ENCODE measurements at regions not wholly inside any gene's neighbourhood (a gene's known extent, or its start where the extent isn't known, plus 50 kb on each side); places are given as distances from the start of the nearest gene placed in this dataset.
"Not testable (repeated sequence)": the region's sequence is repeated elsewhere in the genome, so short reads cannot be mapped to it uniquely, and the experiment has no call there.

DNA sequence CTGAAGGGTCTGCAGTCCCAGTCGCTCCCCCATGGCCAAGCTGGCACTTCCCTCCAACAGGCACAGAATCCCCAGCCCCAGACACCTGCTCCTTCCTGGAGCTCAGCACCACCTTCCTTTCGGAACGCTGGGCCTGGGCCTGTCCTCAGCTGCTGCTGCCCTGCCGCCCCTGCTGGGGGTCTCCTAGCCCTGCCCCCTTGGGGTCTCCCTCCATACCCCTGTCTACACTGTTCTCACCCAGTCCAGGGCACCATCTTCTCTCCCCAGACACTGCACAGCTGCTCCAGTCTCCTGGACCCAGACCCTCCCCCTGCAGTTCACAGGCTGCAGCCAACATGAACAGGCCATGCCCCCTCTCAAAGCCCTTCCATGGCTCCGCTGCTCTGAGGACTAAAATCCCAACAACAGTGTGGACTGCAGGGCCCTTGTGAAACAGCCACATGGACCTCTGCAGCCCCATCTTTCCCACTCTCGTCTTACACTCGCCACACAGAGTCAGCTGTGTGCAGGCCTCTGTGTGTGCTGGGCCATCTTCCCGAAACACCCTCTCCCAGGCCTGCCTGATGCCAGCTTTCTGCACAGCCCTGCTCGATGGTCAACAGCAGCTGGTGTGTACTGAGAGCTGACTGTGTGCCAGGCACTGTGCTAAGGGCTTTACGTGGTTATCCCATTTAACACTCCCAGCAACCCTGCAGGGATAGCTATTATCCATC, 361.3 kb downstream of the MATN1 start:
- not testable (repeated sequence) for TF ChIP-seq MYC (IDR thresholded peaks at IDR 0.05; ENCODE audit: low read depth, low read length); POLR2A (IDR thresholded peaks at IDR 0.05; ENCODE audit: extremely low read depth, insufficient read length)
- TF ChIP-seq, protein P1, sequence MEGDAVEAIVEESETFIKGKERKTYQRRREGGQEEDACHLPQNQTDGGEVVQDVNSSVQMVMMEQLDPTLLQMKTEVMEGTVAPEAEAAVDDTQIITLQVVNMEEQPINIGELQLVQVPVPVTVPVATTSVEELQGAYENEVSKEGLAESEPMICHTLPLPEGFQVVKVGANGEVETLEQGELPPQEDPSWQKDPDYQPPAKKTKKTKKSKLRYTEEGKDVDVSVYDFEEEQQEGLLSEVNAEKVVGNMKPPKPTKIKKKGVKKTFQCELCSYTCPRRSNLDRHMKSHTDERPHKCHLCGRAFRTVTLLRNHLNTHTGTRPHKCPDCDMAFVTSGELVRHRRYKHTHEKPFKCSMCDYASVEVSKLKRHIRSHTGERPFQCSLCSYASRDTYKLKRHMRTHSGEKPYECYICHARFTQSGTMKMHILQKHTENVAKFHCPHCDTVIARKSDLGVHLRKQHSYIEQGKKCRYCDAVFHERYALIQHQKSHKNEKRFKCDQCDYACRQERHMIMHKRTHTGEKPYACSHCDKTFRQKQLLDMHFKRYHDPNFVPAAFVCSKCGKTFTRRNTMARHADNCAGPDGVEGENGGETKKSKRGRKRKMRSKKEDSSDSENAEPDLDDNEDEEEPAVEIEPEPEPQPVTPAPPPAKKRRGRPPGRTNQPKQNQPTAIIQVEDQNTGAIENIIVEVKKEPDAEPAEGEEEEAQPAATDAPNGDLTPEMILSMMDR (IDR thresholded peaks at IDR 0.05; ENCODE audit: low read depth, low read length) = not testable (repeated sequence)
- TF ChIP-seq, protein P2, sequence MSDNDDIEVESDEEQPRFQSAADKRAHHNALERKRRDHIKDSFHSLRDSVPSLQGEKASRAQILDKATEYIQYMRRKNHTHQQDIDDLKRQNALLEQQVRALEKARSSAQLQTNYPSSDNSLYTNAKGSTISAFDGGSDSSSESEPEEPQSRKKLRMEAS (IDR thresholded peaks at IDR 0.05; ENCODE audit: low read depth, low read length) = not testable (repeated sequence)

Measured in NB4 (cell line).